ENCODE measurements at regions not wholly inside any gene's neighbourhood (a gene's known extent, or its start where the extent isn't known, plus 50 kb on each side); places are given as distances from the start of the nearest gene placed in this dataset.

- Histone ChIP-seq H3K27me3 (no peaks in the 10 kb centered on the region), H3K27ac (peak overlapping the region; percentile 8), H3K9me3 (no peaks in the 10 kb centered on the region), H3K4me3 (no peak overlapping the region), H3K4me1 (no peaks in the 10 kb centered on the region), H3K36me3 (no peaks in the 10 kb centered on the region)
- TF ChIP-seq CTCF (IDR thresholded peaks at IDR 0.05), result no peak
- no peak for TF ChIP-seq POLR2A (IDR thresholded peaks at IDR 0.05)
- TF ChIP-seq EP300 (IDR thresholded peaks at IDR 0.05), result no peak
- no peak for DNase-seq (ENCODE audit: low spot score in 2 of 2)
Measured at GRCh38 chr10:94043431-94043990, 49.8 kb downstream of the PLCE1 start.

GRCh38 chr10:94046098-94046497 is 52.4 kb downstream of the PLCE1 start:
- WGBS, result 32% methylated on average over 1 of the region's 1 CpG

GRCh38 chr10:94047293-94047692 is 53.6 kb downstream of the PLCE1 start:
- H3K4me3 ChIP-seq, result no peak overlapping the region
- no peaks in the 10 kb centered on the region for H3K27me3 ChIP-seq
- H3K36me3 ChIP-seq, result no peaks in the 10 kb centered on the region
- DNase-seq (ENCODE audit: low spot score in 2 of 2), result no peak
- TF ChIP-seq POLR2AphosphoS5 (IDR thresholded peaks at IDR 0.05), result no peak
- no peak for TF ChIP-seq CTCF (IDR thresholded peaks at IDR 0.05)
- TF ChIP-seq EP300 (IDR thresholded peaks at IDR 0.05), result no peak
- 74% methylated on average over 3 of the region's 3 CpGs for WGBS
- no peaks in the 10 kb centered on the region for H3K4me1 ChIP-seq
- H3K27ac ChIP-seq, result no peak overlapping the region
- H3K9me3 ChIP-seq, result no peaks in the 10 kb centered on the region

More at GRCh38 chr10:94046098-94046497, 52.4 kb downstream of the PLCE1 start:
- Histone ChIP-seq H3K36me3 (no peaks in the 10 kb centered on the region), H3K27me3 (no peaks in the 10 kb centered on the region), H3K4me3 (no peak overlapping the region), H3K9me3 (no peaks in the 10 kb centered on the region), H3K4me1 (no peaks in the 10 kb centered on the region), H3K27ac (no peak overlapping the region)
- no peak for TF ChIP-seq POLR2AphosphoS5 (IDR thresholded peaks at IDR 0.05)
- TF ChIP-seq EP300 (IDR thresholded peaks at IDR 0.05), result no peak
- TF ChIP-seq CTCF (IDR thresholded peaks at IDR 0.05), result no peak
- no peak for TF ChIP-seq POLR2A (IDR thresholded peaks at IDR 0.05)
- DNase-seq (ENCODE audit: low spot score in 2 of 2), result no peak

DNA sequence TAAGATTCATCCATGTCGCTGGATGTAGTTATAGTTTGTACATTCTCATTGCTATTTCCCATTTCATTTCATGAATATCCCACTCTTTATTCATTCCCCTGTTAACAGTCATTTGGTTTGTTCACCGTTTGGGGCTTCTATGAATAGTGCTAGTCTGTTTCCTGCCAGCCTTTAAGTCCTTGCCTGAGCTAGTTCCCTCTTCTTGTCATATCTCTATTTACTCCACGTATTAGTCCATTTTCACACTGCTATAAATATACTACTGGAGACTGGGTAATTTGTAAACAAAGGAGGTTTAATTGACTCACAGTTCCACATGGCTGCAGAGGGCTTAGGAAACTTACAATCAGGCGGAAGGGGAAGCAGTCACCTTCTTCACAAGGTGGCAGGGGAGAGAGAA is 56.2 kb downstream of the PLCE1 start:
- Histone ChIP-seq H3K4me3 (no peak overlapping the region), H3K36me3 (no peaks in the 10 kb centered on the region), H3K4me1 (no peaks in the 10 kb centered on the region), H3K27me3 (no peaks in the 10 kb centered on the region), H3K27ac (no peak overlapping the region), H3K9me3 (no peaks in the 10 kb centered on the region)
- 64% methylated on average over 4 of the region's 4 CpGs for WGBS
- TF ChIP-seq POLR2AphosphoS5 (IDR thresholded peaks at IDR 0.05) (no peak), EP300 (IDR thresholded peaks at IDR 0.05) (no peak), POLR2A (IDR thresholded peaks at IDR 0.05) (no peak), CTCF (IDR thresholded peaks at IDR 0.05) (no peak)
- no peak for DNase-seq (ENCODE audit: low spot score in 2 of 2)

GRCh38 chr10:94052281-94052680 is 58.5 kb downstream of the PLCE1 start:
- no peak for TF ChIP-seq CTCF (IDR thresholded peaks at IDR 0.05)
- no peak for TF ChIP-seq POLR2A (IDR thresholded peaks at IDR 0.05)
- no peak for TF ChIP-seq EP300 (IDR thresholded peaks at IDR 0.05)
- TF ChIP-seq POLR2AphosphoS5 (IDR thresholded peaks at IDR 0.05), result no peak
- Histone ChIP-seq H3K4me3 (no peak overlapping the region), H3K36me3 (no peaks in the 10 kb centered on the region), H3K27ac (no peak overlapping the region), H3K9me3 (no peaks in the 10 kb centered on the region), H3K27me3 (no peaks in the 10 kb centered on the region), H3K4me1 (no peaks in the 10 kb centered on the region)
- 62% methylated on average over 1 of the region's 1 CpG for WGBS
- DNase-seq (ENCODE audit: low spot score in 2 of 2), result no peak
